GM18867 (cell line): ENCODE measurements at regions not wholly inside any gene's neighbourhood (a gene's known extent, or its start where the extent isn't known, plus 50 kb on each side); places are given as distances from the start of the nearest gene placed in this dataset.

Source experiments
- ATAC-seq: cut with Tn5 transposase; IDR thresholded peaks from one replicate; pipeline ENCODE4 v1.9.1; 2021; ENCODE audit warnings: mild to moderate bottlenecking, moderate library complexity; ENCODE audit not compliant: unreplicated experiment

GRCh38 chr4:13892739-13893105 is 265.2 kb upstream of the BOD1L1 start:
- no peak for ATAC-seq

GRCh38 chr4:13893211-13893610 is 265.7 kb upstream of the BOD1L1 start:
- no peak for ATAC-seq

- ATAC-seq, result no peak
These were observed 266.5 kb upstream of the BOD1L1 start for GRCh38 chr4:13893987-13894386.

GRCh38 chr4:13900780-13901179 is 273.3 kb upstream of the BOD1L1 start:
- no peak for ATAC-seq

- ATAC-seq, result no peak
These were observed 274.6 kb upstream of the BOD1L1 start for GRCh38 chr4:13902146-13902545.

- ATAC-seq, result no peak
These were observed 275.5 kb upstream of the BOD1L1 start for GRCh38 chr4:13903061-13903460.

- ATAC-seq, result no peak
These were observed 276.4 kb upstream of the BOD1L1 start for GRCh38 chr4:13903901-13904300.

GRCh38 chr4:13905543-13905942 is 278.0 kb upstream of the BOD1L1 start:
- ATAC-seq, result no peak

GRCh38 chr4:13906727-13907126 is 279.2 kb upstream of the BOD1L1 start:
- no peak for ATAC-seq

GRCh38 chr4:13907255-13907751 is 279.8 kb upstream of the BOD1L1 start:
- peak; percentile 42 for ATAC-seq

- ATAC-seq, result no peak
These were observed 280.9 kb upstream of the BOD1L1 start for GRCh38 chr4:13908455-13908854.

GRCh38 chr4:13910556-13910955 is 283.0 kb upstream of the BOD1L1 start:
- ATAC-seq, result no peak

GRCh38 chr4:13911256-13911655 is 283.7 kb upstream of the BOD1L1 start:
- no peak for ATAC-seq

GRCh38 chr4:13912436-13912925 is 285.0 kb upstream of the BOD1L1 start:
- no peak for ATAC-seq

- no peak for ATAC-seq
These were observed 285.4 kb upstream of the BOD1L1 start for GRCh38 chr4:13912966-13913365.

- ATAC-seq, result no peak
These were observed 289.5 kb upstream of the BOD1L1 start for GRCh38 chr4:13917015-13917414.

GRCh38 chr4:13918110-13918509 is 290.6 kb upstream of the BOD1L1 start:
- ATAC-seq, result no peak

- ATAC-seq, result no peak
These were observed 291.5 kb upstream of the BOD1L1 start for GRCh38 chr4:13918991-13919441.

- no peak for ATAC-seq
These were observed 292.8 kb upstream of the BOD1L1 start for GRCh38 chr4:13920111-13920875.

- no peak for ATAC-seq
These were observed 293.4 kb upstream of the BOD1L1 start for GRCh38 chr4:13920901-13921300.

- no peak for ATAC-seq
These were observed 294.3 kb upstream of the BOD1L1 start for GRCh38 chr4:13921805-13922204.

- peak; percentile 77 for ATAC-seq
These were observed 294.9 kb upstream of the BOD1L1 start for GRCh38 chr4:13922459-13922858.
